NCI-H510A treated with DMSO at 0.1 percent for 48 hours (cell line): ENCODE measurements at regions not wholly inside any gene's neighbourhood (a gene's known extent, or its start where the extent isn't known, plus 50 kb on each side); places are given as distances from the start of the nearest gene placed in this dataset.
A peak's percentile ranks its signal among the peaks of the same experiment; 100 is the strongest.

ENCODE experiments used
- DNase-seq: peaks from one replicate; lab custom pipeline; 2025; lab: John Stamatoyannopoulos, UW

DNA sequence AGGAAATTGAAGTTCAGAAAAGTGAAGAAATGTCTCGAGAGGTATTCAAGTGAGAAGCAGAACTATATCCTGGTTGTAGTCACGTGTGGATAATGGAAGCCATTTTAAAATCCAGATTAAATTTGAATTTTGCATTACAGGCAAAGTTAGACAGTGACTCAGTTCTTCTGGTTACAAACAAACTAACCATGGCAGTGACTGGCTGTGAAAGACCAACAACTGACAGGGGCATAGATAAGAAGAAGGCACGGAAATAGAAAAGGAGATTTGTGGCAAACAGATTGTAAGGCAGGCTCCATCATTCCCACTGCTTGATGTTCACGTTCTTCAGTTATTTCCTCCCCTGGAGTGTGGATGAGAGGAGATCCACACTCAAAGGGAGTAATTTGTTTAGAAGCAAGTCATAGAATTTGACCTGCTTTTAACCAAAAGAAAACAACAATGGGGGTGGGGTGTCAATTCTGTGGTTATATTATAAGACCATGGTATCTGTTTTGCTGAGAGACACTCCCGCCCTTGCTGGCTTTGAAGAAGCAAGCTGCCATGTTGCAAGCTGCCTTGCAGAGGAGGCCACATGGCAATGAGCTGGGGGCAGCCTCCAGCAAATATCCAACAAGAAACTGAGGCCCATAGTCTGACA lies 795.3 kb downstream of the VRK1 start:
- DNase-seq = no peak

DNA sequence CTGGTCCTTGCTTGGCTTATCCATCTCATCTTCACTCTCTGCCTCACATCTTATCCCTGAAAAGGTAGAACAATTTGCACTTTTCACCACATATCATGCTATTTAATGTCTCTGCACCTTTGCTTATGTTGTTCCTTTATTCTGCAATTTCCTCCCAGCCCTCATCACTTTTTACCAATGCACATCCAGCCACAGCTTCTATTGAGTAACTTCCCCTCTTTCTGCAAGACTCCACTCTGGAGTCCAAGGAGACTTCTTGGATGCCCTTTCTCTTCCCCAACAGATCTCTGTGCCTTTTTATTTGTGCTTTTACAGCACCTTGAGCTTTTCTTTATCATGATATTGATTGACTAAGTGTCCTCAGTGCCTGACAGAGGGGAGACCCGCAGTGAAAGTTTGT lies 797.1 kb downstream of the VRK1 start:
- DNase-seq = no peak

DNA sequence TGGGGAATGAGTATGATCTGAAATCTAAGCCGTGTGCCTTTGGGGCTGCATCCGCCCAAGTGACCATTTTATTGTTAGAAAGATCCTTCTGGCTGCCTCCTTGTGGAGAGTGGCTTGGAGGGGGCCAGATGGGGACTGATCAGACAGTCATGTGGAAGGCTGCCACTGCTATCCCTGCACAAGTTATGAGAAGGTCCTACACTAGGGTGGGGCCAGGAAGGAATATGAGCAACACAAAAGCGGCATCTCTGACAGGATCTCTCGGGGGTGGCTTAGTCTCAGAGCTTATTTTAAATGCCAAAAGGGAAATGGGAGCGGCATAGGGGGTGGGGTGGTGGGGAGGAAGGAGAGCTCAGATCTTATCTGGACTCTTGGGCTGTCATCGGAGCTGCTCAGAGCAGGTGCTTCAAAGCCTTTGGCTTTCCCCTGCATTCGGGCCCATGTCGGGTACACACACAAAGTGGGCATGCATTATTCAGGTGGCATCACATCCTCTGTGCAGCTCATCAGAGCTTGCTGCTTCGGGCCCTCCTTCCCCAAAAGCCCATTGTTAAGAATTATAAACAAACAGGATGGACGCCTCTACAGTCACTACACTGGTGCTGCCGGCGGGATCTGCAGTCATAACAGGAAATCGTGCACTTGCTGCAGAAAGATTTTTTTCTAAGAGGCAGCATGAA lies 805.4 kb downstream of the VRK1 start:
- no peak for DNase-seq

- no peak for DNase-seq
Observed at GRCh38 chr14:97603201-97603600, 806.0 kb downstream of the VRK1 start.

DNA sequence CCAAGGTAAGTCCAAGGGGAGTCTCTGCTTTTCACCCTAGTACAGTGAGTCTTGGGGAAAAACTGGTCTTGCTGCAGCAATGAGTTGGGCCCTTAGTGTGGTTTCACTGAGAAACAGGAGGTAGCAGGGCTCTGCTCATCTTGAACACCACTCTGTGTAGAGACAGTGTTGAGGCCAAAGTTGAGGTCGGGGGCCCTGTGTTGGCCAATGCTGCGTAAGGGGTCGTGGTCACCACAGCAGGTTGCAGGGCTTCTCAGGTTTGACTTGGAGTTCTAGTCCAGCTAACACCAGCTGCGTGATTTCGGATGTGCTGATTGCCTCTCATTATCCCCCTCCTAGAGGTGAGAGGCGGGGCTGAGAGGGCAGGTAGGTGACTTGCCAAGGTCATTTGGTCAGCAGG lies 807.5 kb downstream of the VRK1 start:
- DNase-seq = no peak

DNA sequence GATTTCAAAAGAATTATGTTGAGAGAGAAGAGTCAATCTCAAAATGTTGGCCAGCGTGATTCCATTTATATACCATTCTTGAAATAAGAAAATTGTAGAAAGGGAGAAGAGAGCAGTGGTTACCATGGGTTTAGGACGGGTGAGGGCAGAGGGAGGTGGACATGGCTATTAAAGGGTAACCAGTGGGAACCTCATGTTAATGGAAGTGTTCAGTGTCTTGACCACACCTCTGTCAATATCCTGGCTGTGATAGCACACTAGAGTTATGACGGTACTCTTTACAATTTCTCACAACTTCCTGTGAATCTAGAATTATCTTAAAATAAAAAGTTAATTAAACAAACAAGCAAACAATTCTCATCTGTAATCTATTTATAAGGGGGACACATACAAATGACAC lies 821.2 kb downstream of the VRK1 start:
- no peak for DNase-seq

DNA sequence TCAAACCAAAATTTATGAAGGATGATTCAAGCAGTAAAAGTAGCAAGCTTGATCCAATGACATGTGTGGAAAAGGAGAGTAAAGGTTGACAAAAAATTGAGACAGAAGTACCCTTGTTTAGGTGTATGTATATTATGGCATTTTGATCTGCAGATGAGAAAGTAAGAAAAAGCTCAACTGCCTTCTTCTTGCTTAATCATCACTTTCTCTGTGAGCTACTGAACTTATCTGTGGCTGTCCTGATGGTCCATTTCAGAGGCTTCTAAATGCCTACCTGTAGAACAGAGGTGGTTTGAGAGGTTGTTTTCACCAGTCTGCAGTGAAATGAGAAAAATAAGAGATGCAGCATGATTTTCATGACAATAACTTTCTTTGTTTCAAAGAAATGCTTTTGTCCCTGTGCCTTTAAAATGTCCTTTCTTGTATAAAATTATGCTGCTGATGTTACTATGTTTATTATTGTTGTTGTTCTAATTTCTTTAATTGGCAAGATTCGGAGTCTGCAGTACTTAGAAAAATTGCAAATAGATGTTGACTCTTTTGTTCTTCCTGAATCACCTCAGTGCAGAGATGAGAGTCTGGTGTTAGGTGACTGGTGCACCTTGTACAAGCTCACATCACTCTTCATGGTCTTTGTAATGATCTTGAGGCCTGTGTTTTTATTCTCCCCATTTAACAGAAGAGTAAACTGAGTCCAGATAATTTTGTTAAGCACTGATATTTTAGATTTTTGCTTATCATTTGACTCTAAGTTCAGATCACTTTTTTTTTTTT lies 821.9 kb downstream of the VRK1 start:
- DNase-seq = no peak

DNA sequence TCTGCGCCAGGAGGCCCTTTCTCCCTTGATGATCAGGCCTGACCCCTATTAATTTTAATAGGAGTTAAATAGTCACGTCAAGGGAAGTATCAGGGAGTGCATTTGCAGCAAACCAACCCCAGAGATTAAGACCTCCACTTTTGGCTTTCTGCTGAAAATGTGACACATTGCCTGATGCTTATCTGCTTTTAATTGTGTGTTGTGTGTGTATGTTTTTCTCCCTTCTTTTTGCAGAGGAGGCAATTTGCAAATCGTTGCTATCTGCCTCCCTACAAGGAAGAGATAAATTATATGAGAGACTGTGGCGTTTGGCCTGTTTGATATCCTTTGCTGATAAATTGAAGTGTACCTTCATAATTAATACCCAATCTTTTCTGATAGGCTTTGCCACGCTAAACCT lies 822.9 kb downstream of the VRK1 start:
- DNase-seq = no peak

- DNase-seq = no peak
Observed at GRCh38 chr14:97624985-97625384, 827.8 kb downstream of the VRK1 start.

DNA sequence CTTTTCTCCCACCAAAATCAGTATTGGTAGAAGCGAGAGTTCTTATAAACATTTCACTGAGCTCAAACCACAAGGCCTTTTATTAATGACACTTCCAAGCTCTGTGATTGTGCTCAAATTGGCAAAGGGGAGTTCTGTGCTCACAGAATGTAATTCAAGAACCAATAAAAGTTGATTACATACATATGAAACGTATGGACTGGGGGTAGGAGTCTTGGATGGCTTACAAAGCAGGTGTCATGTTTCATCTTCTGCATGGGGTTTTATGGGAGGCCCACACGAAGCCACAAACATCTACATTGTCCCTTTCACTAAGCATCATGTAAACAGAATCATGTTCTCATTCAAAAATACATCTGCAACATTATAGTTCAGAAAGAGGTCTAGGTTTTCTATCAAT lies 828.3 kb downstream of the VRK1 start:
- DNase-seq = peak; percentile 37

DNA sequence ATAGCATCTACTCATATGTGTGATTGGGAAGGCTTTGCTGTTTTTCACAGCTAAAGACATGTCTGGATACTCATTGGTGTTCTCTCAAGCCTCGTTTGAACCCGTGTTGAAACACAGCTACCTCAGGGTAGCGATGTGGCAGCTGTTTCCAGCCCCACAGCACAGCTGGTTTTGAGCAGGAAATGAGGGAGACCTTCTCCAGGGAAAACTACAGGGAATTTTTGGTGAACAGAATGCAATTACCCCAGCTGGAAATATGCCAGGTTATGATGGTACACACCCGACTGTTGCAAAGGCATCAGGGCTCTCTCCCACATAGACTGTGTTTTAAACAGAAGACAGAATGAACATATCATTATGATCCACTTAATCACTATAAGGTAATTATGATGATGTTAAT lies 828.9 kb downstream of the VRK1 start:
- peak; percentile 32 for DNase-seq

DNA sequence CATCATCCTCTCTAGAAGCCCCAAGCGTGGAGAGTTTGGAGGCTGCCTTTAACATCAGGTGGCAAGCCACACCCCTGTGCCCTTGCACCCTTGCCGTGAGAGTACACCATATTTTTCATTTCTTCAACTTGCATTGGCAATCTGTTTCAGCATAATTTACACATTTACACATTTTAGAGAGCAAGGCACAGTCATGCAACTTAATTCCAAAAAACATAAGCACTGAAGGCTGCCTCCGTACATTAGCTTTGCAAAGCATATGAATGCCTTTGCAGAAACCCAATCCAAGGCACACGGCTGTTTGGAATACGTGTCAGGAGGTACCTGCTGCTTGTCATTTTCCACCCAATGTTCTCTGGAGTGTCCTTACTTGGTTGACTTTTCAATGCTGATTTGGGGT lies 833.1 kb downstream of the VRK1 start:
- DNase-seq = no peak

DNA sequence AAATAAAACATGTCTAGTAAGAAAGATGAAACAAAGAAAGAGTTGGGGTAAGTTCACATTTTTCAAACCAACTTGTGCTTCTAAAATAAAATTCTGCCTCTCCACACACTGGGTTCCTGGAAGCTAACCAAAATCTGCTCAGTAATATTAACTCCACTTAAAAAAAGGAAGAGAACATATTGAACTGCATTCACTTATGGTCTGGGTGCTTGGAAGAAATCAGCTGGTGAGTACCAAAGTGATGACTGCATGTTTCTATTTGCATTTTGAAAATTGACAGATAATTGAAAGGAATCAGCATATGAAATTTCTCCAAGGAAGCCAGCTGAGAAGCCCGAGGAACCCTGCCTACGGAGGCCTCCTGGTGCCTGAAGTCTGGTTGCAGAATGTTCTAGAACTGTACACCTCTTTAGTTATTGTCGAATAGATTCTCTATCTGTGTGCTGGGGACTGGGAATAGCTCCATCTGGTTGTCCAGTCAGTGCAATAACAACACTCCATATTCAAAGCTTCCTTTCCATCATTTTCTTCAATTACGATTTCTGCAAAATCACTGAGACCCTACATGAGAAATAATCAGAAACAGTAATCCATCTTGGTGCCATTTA lies 836.1 kb downstream of the VRK1 start:
- no peak for DNase-seq

- DNase-seq = peak; percentile 15
Observed at GRCh38 chr14:97634751-97635150, 837.6 kb downstream of the VRK1 start.

DNA sequence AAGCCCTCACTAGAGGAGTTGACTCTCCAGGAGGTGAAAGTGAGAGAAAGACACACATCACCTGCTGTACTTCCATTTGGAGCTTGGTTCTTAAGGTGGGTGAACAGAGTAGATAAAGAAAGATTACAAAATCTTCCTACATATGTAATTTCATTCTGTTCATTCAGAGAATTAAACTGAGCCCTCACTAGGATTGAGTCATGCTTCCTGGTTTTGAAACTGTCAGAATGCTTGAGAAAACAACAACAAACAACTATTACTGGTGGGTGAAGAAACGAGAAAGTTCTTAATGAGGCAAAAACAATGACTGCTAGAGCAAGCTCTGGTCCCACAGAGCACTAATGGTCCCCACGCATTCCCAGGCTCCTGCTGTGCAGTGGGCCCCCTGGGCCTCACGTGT lies 841.7 kb downstream of the VRK1 start:
- no peak for DNase-seq

DNA sequence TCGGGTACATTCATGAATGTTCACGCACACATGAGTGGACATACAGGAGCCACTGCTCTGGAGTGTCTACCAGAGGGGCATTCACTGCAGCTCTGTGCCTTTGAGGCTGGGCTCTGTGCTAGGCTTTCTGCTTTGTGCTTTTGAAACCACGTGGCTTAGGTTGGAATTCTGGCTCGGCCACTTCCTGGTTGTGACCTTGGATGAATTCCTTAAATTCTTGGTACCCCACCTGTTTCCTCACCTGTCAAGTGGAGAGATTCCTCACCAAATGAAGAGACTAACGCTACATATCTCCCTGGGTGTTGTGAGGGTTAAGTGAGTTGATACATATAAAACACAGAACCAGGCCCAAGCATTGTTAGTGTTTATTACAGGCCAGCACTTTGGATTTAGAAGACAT lies 842.8 kb downstream of the VRK1 start:
- DNase-seq = no peak

DNA sequence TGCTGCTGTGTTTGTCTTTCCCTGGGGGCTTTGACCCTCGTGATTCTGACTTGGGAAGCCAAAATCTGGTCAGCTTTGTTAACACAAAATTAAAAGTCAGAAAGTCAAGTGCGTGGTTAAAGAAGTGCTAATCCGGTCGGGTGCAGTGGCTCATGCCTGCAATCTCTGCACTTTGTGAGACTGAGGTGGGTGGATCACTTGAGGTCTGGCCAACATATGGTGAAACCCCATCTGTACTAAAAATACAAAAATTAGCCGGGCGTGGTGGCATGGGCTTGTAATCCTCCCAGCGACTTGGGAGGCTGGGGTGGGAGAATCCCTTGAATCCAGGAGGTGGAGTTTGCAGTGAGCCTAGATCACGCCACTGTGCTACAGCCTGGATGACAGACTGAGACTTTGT lies 844.6 kb downstream of the VRK1 start:
- no peak for DNase-seq

GRCh38 chr14:97642631-97643030 lies 845.4 kb downstream of the VRK1 start:
- no peak for DNase-seq

DNA sequence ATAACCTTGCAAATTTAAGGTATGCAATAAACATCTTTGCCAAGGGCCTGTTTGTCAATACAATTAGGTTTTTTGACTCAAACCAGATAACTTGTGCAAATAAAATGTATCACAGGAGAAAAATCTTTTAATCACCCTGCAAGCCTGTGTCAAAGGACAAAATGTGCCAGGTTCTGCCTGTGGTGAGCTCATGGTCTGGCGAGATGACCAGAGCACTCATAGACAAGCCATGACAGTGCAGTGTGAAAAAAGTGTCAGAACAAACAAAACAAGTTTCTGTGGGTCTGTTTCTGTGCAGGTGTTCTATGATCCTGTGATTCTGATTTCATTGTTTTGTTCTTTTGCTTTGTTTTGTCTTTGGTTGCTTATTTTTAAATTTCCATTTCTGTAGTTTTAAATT lies 847.2 kb downstream of the VRK1 start:
- no peak for DNase-seq

DNA sequence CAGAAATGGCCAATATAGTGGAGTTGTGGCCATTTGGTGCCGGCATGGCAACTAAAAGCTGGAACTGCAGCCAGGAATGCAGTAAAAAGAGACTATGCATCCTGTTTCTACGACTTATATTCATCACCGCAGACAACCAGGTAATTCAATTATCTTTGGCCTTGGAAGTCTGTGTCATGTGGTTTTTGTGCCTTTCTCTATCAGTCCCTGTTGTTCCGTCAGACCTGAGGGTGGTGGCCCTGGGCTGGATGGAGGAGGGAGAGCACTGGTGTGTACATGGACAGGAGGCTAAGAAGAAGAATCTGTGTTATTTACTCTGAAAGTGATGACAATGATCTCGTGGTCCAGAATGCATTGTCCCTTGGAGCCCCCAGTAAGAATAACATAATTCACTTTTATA lies 852.6 kb downstream of the VRK1 start:
- no peak for DNase-seq

DNA sequence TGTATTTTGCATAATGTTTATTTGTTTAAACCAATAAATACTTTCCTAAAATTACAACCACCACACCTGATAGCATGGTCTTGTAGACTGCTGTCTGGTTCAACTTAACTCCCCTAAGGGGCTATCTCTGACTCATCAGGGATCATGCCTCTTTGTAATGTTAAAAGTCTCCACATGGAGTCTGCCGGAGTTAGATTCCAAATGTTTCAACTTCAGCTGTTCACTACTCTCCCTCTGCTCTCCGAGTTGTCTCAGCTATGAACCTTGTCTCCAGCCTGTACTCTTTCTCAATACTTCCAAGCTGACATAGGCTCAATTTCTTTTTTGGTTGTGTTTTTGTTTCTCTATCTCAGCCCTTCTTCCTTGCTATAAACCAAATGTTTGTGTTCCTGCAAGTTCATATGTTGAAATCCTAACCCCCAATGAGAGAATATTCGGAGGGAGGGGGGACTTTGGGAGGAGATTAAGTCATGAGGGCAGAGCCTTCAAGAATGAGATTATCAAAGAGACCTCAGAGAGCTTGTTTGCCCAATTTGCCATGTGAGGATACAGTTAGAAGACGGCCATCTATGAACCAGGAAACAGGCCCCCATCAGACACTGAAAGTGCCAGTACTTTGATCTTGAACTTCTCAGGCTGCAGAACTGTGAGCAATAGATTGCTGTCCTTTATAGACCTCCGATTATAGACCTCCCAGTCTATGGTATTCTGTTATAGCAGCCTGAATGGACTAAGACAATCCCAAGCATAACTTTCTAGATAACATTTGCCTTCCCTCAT lies 858.2 kb downstream of the VRK1 start:
- DNase-seq = no peak

- DNase-seq = no peak
Observed at GRCh38 chr14:97657609-97658008, 860.4 kb downstream of the VRK1 start.
